ENCODE measurements at regions not wholly inside any gene's neighbourhood (a gene's known extent, or its start where the extent isn't known, plus 50 kb on each side); places are given as distances from the start of the nearest gene placed in this dataset.

- H3K9me3 Mint-ChIP-seq (ENCODE audit: low read depth): peaks cover 11% of the 10 kb centered on the region
- H3K27ac Mint-ChIP-seq: no peak overlapping the region
- CTCF ChIA-PET: no interaction called here
- no peak overlapping the region for H3K4me3 Mint-ChIP-seq
- ATAC-seq (no peak), DNase-seq (no peak)
- no peaks in the 10 kb centered on the region for H3K36me3 Mint-ChIP-seq
- no peaks in the 10 kb centered on the region for H3K4me1 Mint-ChIP-seq
- no peaks in the 10 kb centered on the region for H3K27me3 Mint-ChIP-seq
Measured at GRCh38 chr14:42961509-42961908, 1354.8 kb downstream of the LRFN5 start.

GRCh38 chr14:42950363-42950762 is 1343.7 kb downstream of the LRFN5 start:
- H3K27ac Mint-ChIP-seq: no peak overlapping the region
- no peaks in the 10 kb centered on the region for H3K4me1 Mint-ChIP-seq
- no peak for ATAC-seq
- no peaks in the 10 kb centered on the region for H3K27me3 Mint-ChIP-seq
- H3K4me3 Mint-ChIP-seq: no peak overlapping the region
- H3K36me3 Mint-ChIP-seq: no peaks in the 10 kb centered on the region
- DNase-seq: no peak
- CTCF ChIA-PET: no interaction called here
- H3K9me3 Mint-ChIP-seq (ENCODE audit: low read depth): peaks cover 15% of the 10 kb centered on the region

GRCh38 chr14:42947991-42948390 is 1341.3 kb downstream of the LRFN5 start:
- no peaks in the 10 kb centered on the region for H3K36me3 Mint-ChIP-seq
- no peaks in the 10 kb centered on the region for H3K27me3 Mint-ChIP-seq
- ATAC-seq: no peak
- CTCF ChIA-PET: no interaction called here
- DNase-seq: no peak
- H3K4me1 Mint-ChIP-seq: no peaks in the 10 kb centered on the region
- H3K27ac Mint-ChIP-seq: no peak overlapping the region
- H3K4me3 Mint-ChIP-seq: no peak overlapping the region
- peaks cover 20% of the 10 kb centered on the region for H3K9me3 Mint-ChIP-seq (ENCODE audit: low read depth)

- H3K4me1 Mint-ChIP-seq: no peaks in the 10 kb centered on the region
- DNase-seq (no peak), ATAC-seq (no peak)
- H3K36me3 Mint-ChIP-seq: no peaks in the 10 kb centered on the region
- H3K27me3 Mint-ChIP-seq: no peaks in the 10 kb centered on the region
- CTCF ChIA-PET: no interaction called here
- no peak overlapping the region for H3K27ac Mint-ChIP-seq
- no peak overlapping the region for H3K4me3 Mint-ChIP-seq
- H3K9me3 Mint-ChIP-seq (ENCODE audit: low read depth): peaks cover 9% of the 10 kb centered on the region
Measured at GRCh38 chr14:42944284-42944683, 1337.6 kb downstream of the LRFN5 start.

GRCh38 chr14:42931308-42931707 is 1324.6 kb downstream of the LRFN5 start:
- H3K9me3 Mint-ChIP-seq (ENCODE audit: low read depth): peaks cover 5% of the 10 kb centered on the region
- H3K27me3 Mint-ChIP-seq: no peaks in the 10 kb centered on the region
- H3K36me3 Mint-ChIP-seq: no peaks in the 10 kb centered on the region
- H3K4me3 Mint-ChIP-seq: no peak overlapping the region
- H3K4me1 Mint-ChIP-seq: no peaks in the 10 kb centered on the region
- no peak for ATAC-seq
- no peak overlapping the region for H3K27ac Mint-ChIP-seq
- CTCF ChIA-PET: no interaction called here
- no peak for DNase-seq

- H3K36me3 Mint-ChIP-seq: no peaks in the 10 kb centered on the region
- CTCF ChIA-PET: no interaction called here
- no peak overlapping the region for H3K4me3 Mint-ChIP-seq
Measured at GRCh38 chr14:42929806-42930480, 1323.3 kb downstream of the LRFN5 start.

GRCh38 chr14:42927313-42927712 is 1320.6 kb downstream of the LRFN5 start:
- Mint-ChIP-seq H3K9me3 (ENCODE audit: low read depth) (peaks cover 10% of the 10 kb centered on the region), H3K36me3 (no peaks in the 10 kb centered on the region), H3K27me3 (no peaks in the 10 kb centered on the region), H3K4me3 (no peak overlapping the region), H3K27ac (no peak overlapping the region), H3K4me1 (no peaks in the 10 kb centered on the region)
- DNase-seq (no peak), ATAC-seq (no peak)
- CTCF ChIA-PET: no interaction called here

More at GRCh38 chr14:42929806-42930480, 1323.3 kb downstream of the LRFN5 start:
- Mint-ChIP-seq H3K27ac (no peak overlapping the region), H3K9me3 (ENCODE audit: low read depth) (peaks cover 10% of the 10 kb centered on the region), H3K4me1 (no peaks in the 10 kb centered on the region), H3K27me3 (no peaks in the 10 kb centered on the region)
- no peak for DNase-seq
- no peak for ATAC-seq

- Mint-ChIP-seq H3K27me3 (no peaks in the 10 kb centered on the region), H3K4me3 (no peak overlapping the region), H3K36me3 (no peaks in the 10 kb centered on the region), H3K27ac (no peak overlapping the region), H3K4me1 (no peaks in the 10 kb centered on the region), H3K9me3 (ENCODE audit: low read depth) (peaks cover 10% of the 10 kb centered on the region)
- CTCF ChIA-PET: no interaction called here
- no peak for DNase-seq
- ATAC-seq: no peak
Measured at GRCh38 chr14:42921901-42922300, 1315.2 kb downstream of the LRFN5 start.

- H3K4me1 Mint-ChIP-seq: no peaks in the 10 kb centered on the region
- CTCF ChIA-PET: no interaction called here
Measured at GRCh38 chr14:42918615-42919014, 1311.9 kb downstream of the LRFN5 start.

GRCh38 chr14:42911642-42912041 is 1305.0 kb downstream of the LRFN5 start:
- ATAC-seq: no peak

More at GRCh38 chr14:42918615-42919014, 1311.9 kb downstream of the LRFN5 start:
- Mint-ChIP-seq H3K27me3 (no peaks in the 10 kb centered on the region), H3K36me3 (no peaks in the 10 kb centered on the region), H3K4me3 (no peak overlapping the region), H3K9me3 (ENCODE audit: low read depth) (peaks cover 11% of the 10 kb centered on the region), H3K27ac (no peak overlapping the region)
- no peak for DNase-seq
- no peak for ATAC-seq

GRCh38 chr14:42909659-42910058 is 1303.0 kb downstream of the LRFN5 start:
- H3K4me3 Mint-ChIP-seq: no peak overlapping the region
- CTCF ChIA-PET: no interaction called here

More at GRCh38 chr14:42911642-42912041, 1305.0 kb downstream of the LRFN5 start:
- H3K27ac Mint-ChIP-seq: no peak overlapping the region
- no peaks in the 10 kb centered on the region for H3K36me3 Mint-ChIP-seq
- H3K4me1 Mint-ChIP-seq: no peaks in the 10 kb centered on the region
- no peak overlapping the region for H3K4me3 Mint-ChIP-seq
- CTCF ChIA-PET: no interaction called here
- H3K27me3 Mint-ChIP-seq: no peaks in the 10 kb centered on the region
- no peak for DNase-seq
- H3K9me3 Mint-ChIP-seq (ENCODE audit: low read depth): peaks cover 7% of the 10 kb centered on the region

GRCh38 chr14:42893183-42893582 is 1286.5 kb downstream of the LRFN5 start:
- peaks cover 8% of the 10 kb centered on the region for H3K9me3 Mint-ChIP-seq (ENCODE audit: low read depth)
- H3K4me3 Mint-ChIP-seq: no peak overlapping the region
- no peaks in the 10 kb centered on the region for H3K27me3 Mint-ChIP-seq
- CTCF ChIA-PET: no interaction called here
- no peak for ATAC-seq
- no peak overlapping the region for H3K27ac Mint-ChIP-seq
- H3K4me1 Mint-ChIP-seq: no peaks in the 10 kb centered on the region
- no peak for DNase-seq
- no peaks in the 10 kb centered on the region for H3K36me3 Mint-ChIP-seq

More at GRCh38 chr14:42909659-42910058, 1303.0 kb downstream of the LRFN5 start:
- H3K36me3 Mint-ChIP-seq: no peaks in the 10 kb centered on the region
- no peaks in the 10 kb centered on the region for H3K4me1 Mint-ChIP-seq
- peaks cover 2% of the 10 kb centered on the region for H3K9me3 Mint-ChIP-seq (ENCODE audit: low read depth)
- DNase-seq: no peak
- no peak for ATAC-seq
- no peak overlapping the region for H3K27ac Mint-ChIP-seq
- H3K27me3 Mint-ChIP-seq: no peaks in the 10 kb centered on the region

GRCh38 chr14:42884100-42884499 is 1277.4 kb downstream of the LRFN5 start:
- Mint-ChIP-seq H3K36me3 (no peaks in the 10 kb centered on the region), H3K27ac (no peak overlapping the region), H3K9me3 (ENCODE audit: low read depth) (peaks cover 9% of the 10 kb centered on the region), H3K4me3 (no peak overlapping the region), H3K4me1 (no peaks in the 10 kb centered on the region), H3K27me3 (no peaks in the 10 kb centered on the region)
- DNase-seq: no peak
- ATAC-seq: no peak
- CTCF ChIA-PET: no interaction called here

- DNase-seq (no peak), ATAC-seq (no peak)
- H3K9me3 Mint-ChIP-seq (ENCODE audit: low read depth): peaks cover 14% of the 10 kb centered on the region
- CTCF ChIA-PET: no interaction called here
- no peaks in the 10 kb centered on the region for H3K36me3 Mint-ChIP-seq
- H3K4me3 Mint-ChIP-seq: no peak overlapping the region
- no peak overlapping the region for H3K27ac Mint-ChIP-seq
- H3K4me1 Mint-ChIP-seq: no peaks in the 10 kb centered on the region
- no peaks in the 10 kb centered on the region for H3K27me3 Mint-ChIP-seq
Measured at GRCh38 chr14:42877716-42878115, 1271.0 kb downstream of the LRFN5 start.

- no peaks in the 10 kb centered on the region for H3K27me3 Mint-ChIP-seq
- ATAC-seq (no peak), DNase-seq (no peak)
- H3K4me3 Mint-ChIP-seq: no peak overlapping the region
- H3K4me1 Mint-ChIP-seq: no peaks in the 10 kb centered on the region
- no peak overlapping the region for H3K27ac Mint-ChIP-seq
- H3K36me3 Mint-ChIP-seq: no peaks in the 10 kb centered on the region
- peaks cover 9% of the 10 kb centered on the region for H3K9me3 Mint-ChIP-seq (ENCODE audit: low read depth)
- CTCF ChIA-PET: no interaction called here
Measured at GRCh38 chr14:42872786-42873185, 1266.1 kb downstream of the LRFN5 start.
